Fibroblast of skin of scalp (primary cell): ENCODE measurements at regions not wholly inside any gene's neighbourhood (a gene's known extent, or its start where the extent isn't known, plus 50 kb on each side); places are given as distances from the start of the nearest gene placed in this dataset.
"Not testable (repeated sequence)": the region's sequence is repeated elsewhere in the genome, so short reads cannot be mapped to it uniquely, and the experiment has no call there.

Experiments used
- DNase-seq: peaks from one replicate; pipeline ENCODE4 v3.0.0-alpha.2; 2013

DNA sequence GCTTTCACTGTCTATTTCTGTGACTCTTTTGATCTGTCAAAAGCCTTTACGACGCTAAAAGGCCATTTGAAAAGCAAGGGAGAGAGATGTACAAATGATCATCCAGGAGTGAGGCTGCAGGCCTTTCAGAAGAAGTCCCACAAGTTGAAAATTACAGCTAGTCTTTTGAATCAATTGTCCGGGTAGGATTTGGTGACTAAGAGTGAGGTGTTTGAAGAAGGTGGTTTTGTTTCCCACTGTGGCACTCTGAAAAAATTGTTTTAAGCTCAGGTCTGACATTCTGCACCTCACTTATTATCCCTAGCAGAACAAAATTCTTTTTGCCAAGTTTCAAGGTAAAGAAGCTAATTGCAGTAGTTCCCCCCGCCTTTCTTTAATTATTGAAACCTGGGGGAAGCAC lies 50.8 kb upstream of the TMEM108 start:
- DNase-seq, result no peak

DNA sequence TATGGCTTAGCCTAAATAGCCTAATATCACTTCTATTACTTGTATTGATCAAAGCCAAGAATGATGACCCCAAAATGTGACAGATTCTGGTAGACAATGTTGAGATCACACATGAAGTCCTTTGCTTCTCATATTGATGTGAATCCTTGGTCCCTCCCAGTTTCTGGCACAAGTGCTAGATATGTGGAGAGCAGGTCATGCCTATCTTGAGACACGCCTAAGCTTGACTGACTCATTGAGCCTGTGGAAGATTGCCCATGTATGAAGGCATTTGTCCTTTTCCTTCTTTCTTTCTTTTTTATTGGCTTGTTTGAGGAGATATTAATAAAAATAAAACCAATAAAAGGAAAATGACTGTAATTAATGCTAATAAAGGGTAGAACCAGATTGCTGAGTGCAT lies 54.0 kb upstream of the TMEM108 start:
- no peak for DNase-seq

DNA sequence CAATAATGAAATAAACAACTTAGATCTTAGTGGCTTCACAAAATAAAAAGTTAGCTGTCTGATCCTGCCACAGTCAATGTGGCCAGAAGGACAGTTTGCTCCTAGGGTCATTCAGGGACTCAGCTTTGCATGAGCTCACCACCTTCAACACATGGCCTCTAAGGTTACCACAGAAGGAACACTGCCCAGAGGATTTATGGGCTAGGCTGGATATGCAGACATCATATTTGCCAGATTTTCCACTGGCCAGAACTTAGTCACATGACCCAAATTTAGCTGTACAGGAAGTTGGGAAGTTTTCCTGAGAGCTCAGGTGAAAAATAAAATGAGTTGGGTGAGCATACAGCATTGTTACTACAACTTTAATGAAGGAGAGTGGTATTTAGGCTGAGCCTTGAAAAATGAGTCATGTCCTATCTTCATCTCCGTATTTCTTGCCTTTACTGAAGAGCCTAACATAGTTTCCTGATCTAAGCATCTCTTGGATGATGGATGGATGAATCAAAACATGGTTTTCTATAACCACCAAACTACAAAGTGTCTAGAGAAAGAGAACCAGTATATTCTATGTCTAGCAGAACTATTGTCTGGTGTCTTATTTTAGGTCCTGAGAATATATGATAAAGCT lies 54.9 kb upstream of the TMEM108 start:
- DNase-seq, result no peak

DNA sequence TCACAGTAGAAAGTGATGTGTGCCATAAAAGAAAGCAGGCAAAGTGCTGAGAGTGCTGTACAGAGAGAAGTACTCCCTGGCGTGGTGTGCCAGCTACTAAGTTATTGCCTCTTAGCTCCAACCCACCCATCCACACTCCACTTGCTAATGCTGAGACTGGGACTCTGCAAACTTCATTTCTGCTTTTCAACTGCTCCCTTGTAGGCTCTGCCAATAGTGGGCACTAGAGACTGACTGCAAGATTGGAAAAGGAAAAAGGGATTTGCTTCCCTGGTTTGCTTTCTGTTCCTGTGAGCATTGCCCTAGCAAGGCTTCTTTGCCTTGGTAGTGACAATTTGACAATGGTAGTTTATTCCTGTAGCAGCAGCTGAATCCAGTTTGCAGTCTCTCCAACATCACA lies 56.5 kb upstream of the TMEM108 start:
- DNase-seq, result no peak

DNA sequence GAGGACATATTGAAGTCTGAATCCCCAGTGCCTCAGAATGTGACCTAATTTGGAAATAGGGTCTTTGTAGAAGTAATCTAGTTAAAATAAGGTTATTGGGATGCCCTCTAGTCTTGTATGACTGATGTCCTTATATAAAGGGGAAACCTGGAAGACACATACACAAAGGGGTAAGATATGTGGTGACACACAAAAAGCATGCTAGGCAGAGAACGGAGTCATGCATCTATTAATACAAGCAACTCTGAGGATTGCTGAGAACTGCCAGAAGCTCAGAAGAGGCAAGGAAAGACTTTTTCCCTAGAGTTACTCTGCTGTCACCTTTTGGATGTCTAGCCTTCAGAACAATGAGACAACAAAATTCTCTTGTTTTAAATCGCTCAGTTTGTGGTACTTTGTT lies 58.1 kb upstream of the TMEM108 start:
- DNase-seq, result no peak

DNA sequence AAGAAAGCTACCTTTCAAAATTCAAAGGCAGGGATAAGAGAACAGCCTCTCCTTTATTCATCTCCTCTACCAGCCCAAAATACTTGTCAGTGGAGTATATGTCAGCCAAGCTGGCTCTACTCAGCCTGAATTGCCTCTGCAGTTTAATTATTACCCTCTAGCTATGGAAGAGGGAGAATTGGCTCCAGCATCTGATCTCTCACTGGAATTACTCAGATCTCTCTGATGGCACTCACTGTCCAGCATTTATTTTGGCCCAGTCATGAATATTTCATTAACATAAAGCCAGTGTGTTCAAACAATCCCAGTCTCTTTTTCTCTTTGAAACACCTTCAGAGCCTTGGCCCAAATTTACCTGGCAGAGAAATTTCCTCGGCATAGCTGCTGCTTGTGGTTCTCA lies 58.6 kb upstream of the TMEM108 start:
- DNase-seq, result no peak

DNA sequence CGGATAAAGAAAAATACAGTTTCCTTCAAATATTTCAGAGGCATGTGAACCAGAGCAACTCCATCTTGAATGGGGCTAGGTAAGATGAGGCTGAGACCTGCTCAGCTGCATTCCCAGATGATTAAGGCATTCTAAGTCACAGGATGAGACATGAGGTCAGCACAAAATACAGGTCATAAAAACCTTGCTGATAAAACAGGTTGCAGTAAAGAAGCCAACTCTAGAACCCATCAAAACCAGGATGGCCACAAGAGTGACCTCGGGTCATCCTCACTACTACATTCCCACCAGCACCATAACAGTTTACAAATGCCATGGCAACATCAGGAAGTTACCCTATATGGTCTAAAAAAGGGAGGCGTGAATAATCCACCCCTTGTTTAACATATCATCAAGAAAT lies 59.2 kb upstream of the TMEM108 start:
- DNase-seq, result not testable (repeated sequence)

DNA sequence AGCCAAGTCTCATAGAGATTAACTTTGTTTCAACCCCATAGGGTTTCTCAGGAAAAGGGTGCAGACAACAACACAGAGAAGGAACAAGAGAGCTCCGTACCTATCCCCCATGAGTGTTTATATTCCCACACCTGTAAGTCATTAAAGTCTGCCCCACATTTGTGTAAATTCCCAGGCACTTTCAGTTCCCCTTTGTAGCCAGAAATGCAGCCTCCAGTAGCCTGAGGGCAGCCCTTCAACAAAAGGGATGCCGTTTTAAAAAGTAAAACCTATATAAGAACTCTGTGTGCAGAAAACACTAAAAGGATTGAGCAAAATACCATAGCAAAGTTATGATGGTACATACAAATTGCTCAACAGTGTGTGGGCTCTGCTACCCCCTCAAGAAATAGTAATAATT lies 59.7 kb upstream of the TMEM108 start:
- DNase-seq, result no peak

DNA sequence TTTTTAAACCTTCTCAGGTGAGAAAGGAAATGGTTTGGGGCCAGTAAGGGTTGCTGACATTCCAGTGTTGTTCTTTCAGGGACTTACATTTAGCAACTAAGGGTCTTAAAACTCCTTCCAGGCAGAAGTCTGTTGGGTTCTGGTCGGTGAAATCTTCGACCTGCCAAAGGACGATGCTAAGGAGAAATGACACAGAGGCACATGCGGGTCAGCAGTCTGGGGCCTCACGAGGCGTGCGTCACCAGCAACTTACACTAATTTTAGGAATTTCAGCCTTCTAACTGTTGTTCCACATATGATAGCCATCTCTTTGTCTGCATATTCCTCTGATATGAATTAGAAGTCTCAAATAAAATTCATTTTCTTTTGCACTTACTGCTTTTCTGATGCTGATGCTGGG lies 64.1 kb upstream of the TMEM108 start:
- DNase-seq, result no peak

DNA sequence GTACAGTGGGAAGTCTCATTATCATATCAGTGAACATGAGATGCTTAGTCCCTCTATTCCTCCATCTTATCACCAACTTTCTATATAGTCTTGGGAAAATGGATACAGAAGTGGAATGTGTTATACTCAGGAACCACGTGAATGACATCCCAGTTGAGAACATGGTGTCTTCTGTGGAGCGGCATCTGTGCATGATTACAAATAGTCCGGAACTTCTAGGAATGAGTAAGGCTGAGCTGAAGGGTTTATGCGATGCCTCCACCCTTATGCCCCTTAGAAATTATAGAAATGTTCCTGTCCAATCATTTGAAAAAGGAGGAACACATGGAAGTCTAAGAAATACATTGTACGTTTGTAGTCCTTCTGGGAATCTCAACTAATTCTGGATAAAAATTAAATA lies 64.8 kb upstream of the TMEM108 start:
- DNase-seq, result no peak

DNA sequence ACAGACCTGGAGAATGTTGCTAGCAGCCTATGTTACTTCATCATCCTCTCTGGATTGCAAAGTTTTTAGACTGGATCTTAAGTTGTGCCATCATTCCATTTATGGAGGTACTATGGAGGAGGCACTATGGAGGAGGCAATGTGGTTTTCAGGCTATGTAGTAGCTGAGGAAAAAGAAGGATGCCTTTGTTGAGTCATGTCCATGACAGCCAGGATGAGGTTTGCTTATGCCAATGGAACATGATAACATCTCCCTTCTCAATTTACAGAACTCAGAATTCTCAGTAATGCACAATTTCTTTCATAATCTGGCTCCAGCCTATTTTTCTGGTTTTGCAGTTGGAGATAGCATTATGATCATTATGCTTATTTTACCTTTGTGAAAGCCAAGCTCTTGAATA lies 65.9 kb upstream of the TMEM108 start:
- DNase-seq, result peak; percentile 10

DNA sequence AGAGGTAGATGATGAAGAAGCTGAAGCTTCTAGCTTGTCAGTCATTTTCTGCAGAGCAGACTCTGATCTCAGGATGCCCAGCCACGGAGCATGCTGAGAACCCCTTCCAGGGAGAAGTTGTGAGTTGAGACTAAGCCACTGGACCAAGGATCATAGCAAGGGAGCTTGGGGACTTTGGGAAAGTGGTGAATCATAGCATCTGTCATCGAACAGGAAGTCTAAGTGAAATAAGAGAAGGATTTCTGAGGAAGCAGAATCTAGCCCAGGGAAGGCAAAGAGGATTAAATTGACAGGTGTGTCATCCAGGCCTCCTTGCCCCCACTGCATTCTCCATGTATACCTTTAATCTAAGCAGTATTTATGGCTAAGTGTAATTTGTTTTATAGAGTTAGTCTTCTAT lies 71.8 kb upstream of the TMEM108 start:
- no peak for DNase-seq

DNA sequence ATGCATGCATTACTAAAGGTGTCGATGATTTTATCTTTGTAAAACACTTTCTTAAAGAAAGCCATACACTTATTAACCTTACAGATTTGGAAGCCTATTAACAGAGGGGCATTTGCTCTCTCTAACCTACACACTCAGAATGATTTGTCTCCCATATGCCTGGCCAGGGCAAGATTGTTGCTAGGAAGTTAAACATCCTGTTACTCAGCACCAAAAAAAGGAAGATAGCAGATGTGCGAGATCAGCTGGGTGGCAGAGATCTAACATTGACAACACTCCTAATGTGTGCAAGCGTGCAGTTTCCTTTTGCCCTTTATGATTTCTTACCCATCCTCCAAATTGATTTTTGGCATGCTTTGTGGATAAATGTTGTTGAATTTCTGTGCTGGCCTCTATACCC lies 73.9 kb upstream of the TMEM108 start:
- no peak for DNase-seq

DNA sequence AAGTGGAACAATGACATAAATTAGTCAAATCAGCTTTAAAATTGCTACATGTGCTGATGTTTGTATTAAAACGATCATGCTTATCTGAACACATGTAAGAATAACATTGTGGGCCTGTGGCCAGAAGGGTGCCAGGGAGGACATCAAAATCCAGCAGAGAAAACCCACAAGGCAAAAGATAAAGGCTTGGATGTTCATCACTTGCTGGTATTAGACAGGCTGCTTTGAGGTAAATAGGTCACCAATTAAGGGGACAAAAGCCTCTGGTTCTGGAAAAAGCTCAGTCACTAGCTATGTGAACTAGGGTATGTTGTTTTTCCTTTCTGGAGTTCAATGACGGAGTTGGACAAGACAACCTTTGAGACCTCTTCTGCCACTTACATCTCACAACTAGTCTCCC lies 74.4 kb upstream of the TMEM108 start:
- DNase-seq, result no peak

DNA sequence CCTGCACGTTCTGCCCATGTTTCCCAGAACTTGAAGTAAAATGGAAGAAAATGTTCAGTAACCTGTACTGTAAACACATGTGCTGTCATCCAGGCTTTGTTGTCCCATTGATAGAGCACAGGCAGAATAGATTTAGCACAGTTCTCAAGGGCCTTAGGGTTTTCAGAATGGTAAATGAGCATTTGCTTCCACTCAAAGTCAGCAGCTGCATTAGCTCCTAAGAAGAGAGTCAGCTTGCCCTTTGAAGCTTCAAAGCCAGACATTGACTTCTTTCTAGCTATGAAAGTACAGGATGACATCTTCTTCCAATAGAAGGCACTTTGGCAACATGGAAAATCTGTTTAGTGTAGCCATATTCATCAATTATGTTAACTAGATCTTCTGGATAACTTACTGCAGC lies 76.2 kb upstream of the TMEM108 start:
- DNase-seq, result no peak

DNA sequence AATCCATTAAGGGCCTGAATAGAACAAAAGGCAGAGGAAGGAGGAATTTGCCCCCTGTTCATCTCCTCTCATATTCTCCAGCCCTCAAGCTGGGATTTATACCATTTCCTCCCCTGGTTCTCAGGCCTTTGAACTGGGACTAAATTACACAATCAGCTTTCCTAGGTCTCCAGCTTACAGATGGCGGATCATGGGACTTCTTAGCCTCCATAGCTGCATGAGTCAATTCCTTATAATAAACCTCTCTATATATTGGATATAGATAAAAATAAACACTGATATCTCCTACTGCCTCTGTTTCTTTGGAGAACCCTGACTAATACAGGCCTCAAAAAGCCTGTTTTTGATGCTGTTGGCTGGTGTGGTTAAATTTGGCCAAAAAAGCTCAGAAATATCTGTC lies 84.5 kb upstream of the TMEM108 start:
- DNase-seq, result no peak

DNA sequence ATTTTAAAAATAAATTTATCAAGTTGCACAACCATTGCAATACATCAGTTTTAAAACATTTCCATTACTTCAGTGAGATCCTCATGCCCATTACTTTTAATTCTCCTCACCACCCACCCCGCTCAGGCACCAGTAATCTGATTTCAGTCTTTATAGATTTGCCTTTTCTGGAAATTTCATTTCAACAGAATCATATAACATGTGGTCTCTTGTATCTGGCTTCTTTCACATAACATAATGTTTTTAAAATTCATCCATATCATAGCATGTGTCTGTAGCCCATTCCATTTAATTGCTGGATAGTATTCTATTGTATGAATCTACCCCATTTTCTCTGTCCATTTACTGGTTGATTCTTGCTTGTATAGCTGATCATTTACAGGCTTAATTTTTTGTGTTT lies 110.3 kb upstream of the TMEM108 start:
- DNase-seq, result no peak

DNA sequence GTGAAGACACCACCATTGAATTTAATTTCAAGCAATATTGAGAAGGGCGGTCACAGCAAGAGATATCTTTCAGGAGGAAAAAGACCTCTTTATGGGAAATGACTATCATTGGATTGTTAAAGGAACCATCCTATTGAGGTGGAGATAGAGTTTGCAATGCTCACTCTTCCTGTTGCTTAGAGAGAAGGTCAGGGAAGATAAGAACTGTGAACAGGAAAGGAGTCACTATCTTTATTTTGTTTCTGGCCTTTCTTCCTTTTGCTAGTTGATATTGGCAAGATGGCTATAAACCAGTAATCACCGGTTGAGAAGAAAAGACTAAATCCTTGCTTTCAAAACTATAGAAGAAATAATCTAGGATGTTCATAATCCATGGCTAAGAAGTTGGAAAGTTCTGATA lies 112.1 kb upstream of the TMEM108 start:
- no peak for DNase-seq

DNA sequence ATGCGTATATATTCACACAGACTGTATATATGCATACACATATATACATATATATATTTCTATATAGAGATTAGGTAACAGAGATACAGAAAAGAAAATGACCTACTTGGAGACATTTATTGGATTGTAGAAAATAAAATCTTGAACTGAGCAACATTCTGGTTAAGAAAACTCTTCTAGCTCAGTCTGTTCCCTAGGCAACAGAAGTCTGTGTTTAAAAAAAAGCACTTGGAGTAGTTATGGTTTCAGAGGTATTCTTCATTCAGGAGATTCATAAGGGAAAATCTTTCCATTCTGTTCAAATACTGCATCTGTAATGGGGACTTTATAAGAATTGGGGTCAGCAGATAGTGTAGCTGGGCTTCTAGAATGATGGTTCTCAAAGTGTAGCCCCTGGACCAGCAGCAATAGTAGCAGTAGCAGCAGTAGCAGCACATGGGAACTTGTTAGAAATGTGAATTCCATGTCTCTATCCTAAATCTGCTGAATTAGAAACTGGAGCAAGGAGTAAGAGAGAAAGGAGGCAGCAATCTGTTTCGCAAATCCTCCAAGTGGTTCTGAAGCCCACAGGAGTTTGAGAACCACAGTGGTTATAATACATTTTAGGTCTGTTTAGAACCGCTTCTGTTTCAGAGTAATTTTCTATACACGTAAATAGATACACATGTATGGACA lies 112.8 kb upstream of the TMEM108 start:
- DNase-seq, result no peak

DNA sequence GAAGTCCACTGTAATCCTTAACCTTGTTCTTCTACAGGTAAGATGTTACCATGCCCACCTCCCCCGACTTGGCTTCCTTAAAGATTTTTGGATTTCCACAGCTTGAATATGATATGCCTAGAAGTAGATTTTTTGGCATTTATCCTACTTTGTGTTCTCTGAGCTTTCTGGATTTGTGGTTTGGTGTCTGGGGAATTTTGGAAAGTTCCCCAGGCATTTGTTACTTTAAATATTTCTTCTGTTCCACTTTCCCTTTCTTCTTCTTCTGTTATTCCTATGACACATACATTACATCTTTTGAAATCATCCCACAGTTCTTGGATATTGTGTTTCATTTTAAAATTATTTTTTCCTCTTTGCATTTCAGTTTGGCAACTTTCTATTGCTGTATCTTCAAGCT lies 122.1 kb upstream of the TMEM108 start:
- DNase-seq, result peak; percentile 75

DNA sequence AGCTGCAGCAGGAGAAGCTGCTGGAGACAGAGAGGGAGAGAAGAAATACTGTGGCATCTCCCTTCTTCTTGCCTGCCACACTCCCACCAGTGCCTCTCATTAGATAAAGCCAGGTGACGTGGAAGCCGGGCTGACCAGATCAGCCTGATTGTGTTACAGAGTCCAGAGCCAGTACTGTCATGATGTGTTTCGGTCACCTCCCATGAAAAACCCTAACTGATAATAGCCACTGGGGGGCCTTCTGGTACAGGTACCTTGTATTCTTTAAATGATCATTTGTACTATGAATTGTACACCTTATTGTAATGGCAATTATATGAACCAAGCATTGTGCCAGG lies 125.8 kb upstream of the TMEM108 start:
- DNase-seq, result no peak

DNA sequence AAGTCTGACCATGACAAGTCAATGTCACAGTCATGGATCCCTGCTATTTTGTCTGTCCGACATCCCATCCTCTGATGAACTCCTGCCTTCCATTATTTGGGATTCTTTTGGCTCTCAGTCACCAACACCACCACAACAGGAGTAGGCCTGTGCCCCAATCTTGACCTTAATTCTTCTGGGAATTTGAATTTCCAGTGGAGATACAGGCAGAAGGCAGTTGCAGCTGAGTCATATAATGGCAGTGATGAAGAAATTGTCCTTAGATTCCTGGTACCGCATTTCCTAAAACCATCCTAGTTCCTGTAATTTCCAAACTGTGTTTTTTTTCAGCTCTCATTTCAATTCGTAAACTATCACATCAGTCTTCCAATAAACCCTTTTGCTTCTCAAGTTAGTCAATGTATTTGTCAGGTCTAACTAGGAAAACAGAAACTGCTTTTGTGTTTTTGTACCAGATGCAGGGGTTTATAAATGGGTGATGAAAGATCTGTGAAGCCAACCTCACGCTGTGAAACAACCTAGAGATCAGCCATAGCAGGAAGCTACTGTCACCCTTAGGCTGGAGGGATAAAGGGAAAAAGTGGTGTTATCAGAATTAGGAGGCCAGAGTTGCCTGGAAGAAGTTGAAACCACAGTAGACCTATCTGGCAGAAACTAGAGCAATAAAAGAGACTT lies 126.3 kb upstream of the TMEM108 start:
- peak; percentile 69 for DNase-seq

DNA sequence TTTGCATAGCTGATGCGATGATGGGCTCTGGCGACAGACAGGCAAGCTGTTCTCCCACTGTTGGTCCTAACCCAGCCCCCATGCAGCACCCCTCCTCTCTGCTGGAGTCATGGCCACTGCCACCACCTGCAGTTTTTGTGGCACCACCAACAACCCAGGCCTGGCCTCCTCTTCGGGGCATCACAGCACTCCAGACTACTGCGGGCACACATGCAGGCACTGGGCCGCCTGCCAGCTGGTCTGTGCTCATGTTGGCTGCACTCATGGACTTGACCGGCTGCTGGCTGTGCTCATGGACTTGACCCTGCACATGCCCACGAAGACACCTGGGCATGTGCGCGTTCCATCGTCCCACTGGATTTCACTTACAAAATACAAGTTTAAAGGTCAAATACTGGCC lies 130.9 kb upstream of the TMEM108 start:
- DNase-seq, result no peak

DNA sequence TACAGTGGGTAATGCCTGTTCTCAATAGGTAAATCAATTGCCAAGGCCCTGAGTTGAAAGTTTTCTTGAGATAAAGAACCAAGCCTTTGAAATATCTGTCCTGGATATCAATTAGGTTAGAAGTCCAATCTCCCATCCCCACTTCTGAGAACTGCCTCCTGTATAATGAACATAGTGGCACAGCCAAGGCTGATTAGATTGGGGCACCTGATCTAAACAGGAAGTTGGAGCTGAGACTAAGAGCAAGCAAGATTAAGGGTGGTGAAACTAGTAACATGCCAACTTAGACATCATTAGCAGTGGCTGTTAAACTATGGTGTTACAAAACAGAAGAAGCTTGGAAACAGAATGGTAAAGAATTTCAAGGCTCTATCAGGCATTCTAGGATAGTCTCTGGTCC lies 137.7 kb upstream of the TMEM108 start:
- DNase-seq, result no peak

DNA sequence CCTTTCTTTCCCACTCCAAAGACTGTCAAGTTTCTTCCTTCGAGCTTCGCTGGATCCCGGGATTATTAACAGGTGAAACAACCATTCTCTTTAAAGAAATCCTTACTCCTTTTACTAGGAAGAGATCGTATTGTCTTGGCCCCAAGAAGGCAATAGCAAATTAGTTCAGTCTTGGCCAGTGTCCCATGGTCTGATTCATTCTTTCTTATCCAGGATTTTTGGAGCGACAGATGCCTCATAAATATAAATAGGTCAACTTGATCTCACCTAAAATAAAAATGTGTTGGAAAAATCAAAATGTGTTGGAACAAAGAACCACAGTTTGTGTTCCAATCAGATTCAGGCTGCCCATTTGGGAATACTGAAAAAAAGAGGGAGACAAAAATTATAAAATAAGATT lies 140.1 kb upstream of the TMEM108 start:
- no peak for DNase-seq
